GM12873 (cell line): ENCODE measurements at regions not wholly inside any gene's neighbourhood (a gene's known extent, or its start where the extent isn't known, plus 50 kb on each side); places are given as distances from the start of the nearest gene placed in this dataset.

Source experiments
- CTCF ChIP-seq: IDR thresholded peaks from 2 replicates; pipeline ENCODE4 v1.5.1; 2012; ENCODE audit warnings: low read depth, mild to moderate bottlenecking, moderate library complexity, low read length, control low read depth; ENCODE audit not compliant: insufficient read depth; ENCODE audit errors: missing control alignments

GRCh38 chr6:6861351-6861894, 246.3 kb upstream of the RREB1 start:
- TF ChIP-seq CTCF = no peak

GRCh38 chr6:6861995-6862394, 245.8 kb upstream of the RREB1 start:
- TF ChIP-seq CTCF = no peak

GRCh38 chr6:6863970-6864639, 243.7 kb upstream of the RREB1 start:
- no peak for TF ChIP-seq CTCF

GRCh38 chr6:6865611-6866010, 242.2 kb upstream of the RREB1 start:
- TF ChIP-seq CTCF = no peak

GRCh38 chr6:6866656-6867403, 240.9 kb upstream of the RREB1 start:
- no peak for TF ChIP-seq CTCF

- TF ChIP-seq CTCF = no peak
Measured at GRCh38 chr6:6867404-6867799, 240.4 kb upstream of the RREB1 start.

GRCh38 chr6:6869094-6869493, 238.7 kb upstream of the RREB1 start:
- no peak for TF ChIP-seq CTCF
